ENCODE measurements at regions not wholly inside any gene's neighbourhood (a gene's known extent, or its start where the extent isn't known, plus 50 kb on each side); places are given as distances from the start of the nearest gene placed in this dataset.
"Not testable (repeated sequence)": the region's sequence is repeated elsewhere in the genome, so short reads cannot be mapped to it uniquely, and the experiment has no call there.

GRCh38 chr15:62250978-62251377, 85.9 kb upstream of the C2CD4B start:
- no peak for DNase-seq
- Histone ChIP-seq H3K4me1 (peaks cover 0 to 5% (median 0%) of the 10 kb centered on the region in 4 donors), H3K36me3 (no peaks in the 10 kb centered on the region), H3K4me3 (no peak overlapping the region), H3K27ac (no peak overlapping the region), H3K9me3 (no peaks in the 10 kb centered on the region), H3K27me3 (no peaks in the 10 kb centered on the region)
- 86 to 91% (median 88%) methylated on average over 6 of the region's 6 CpGs for WGBS, 5 donors
- intact Hi-C loops (cut with DNase I; ENCODE audit: low total_unique reads), result no loop called here
- TF ChIP-seq, protein P1, sequence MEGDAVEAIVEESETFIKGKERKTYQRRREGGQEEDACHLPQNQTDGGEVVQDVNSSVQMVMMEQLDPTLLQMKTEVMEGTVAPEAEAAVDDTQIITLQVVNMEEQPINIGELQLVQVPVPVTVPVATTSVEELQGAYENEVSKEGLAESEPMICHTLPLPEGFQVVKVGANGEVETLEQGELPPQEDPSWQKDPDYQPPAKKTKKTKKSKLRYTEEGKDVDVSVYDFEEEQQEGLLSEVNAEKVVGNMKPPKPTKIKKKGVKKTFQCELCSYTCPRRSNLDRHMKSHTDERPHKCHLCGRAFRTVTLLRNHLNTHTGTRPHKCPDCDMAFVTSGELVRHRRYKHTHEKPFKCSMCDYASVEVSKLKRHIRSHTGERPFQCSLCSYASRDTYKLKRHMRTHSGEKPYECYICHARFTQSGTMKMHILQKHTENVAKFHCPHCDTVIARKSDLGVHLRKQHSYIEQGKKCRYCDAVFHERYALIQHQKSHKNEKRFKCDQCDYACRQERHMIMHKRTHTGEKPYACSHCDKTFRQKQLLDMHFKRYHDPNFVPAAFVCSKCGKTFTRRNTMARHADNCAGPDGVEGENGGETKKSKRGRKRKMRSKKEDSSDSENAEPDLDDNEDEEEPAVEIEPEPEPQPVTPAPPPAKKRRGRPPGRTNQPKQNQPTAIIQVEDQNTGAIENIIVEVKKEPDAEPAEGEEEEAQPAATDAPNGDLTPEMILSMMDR (IDR thresholded peaks at IDR 0.05), result no peak
- TF ChIP-seq POLR2A (IDR thresholded peaks at IDR 0.05), result no peak
- TF ChIP-seq POLR2AphosphoS5 (IDR thresholded peaks at IDR 0.05), result no peak
- TF ChIP-seq EP300 (IDR thresholded peaks at IDR 0.05), result no peak

DNA sequence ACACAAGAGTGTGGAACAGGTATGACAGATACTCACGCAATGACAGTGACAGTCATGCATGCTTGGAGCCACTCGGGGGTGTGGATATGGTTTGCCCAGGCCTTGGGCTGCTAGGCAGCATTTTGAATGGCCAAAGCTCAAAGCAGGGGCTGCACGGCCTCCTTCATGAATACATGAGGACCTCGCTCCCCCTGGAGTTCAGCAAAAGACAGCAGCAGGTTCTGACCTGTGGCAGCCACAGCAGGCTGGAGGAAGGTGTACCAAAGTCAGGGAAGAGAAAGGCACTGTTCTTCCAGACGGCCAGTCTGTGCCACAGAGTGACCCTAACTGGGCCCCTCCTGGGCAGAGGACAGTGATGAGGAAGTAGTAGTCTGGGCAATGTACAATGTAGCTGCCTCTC, 88.2 kb upstream of the C2CD4B start:
- no peaks in the 10 kb centered on the region for H3K36me3 ChIP-seq
- peaks cover 0 to 5% (median 0%) of the 10 kb centered on the region in 4 donors for H3K4me1 ChIP-seq
- DNase-seq, result peak in 1 of 2 donors; percentile 40
- 52 to 83% (median 59%) methylated on average over 5 of the region's 5 CpGs for WGBS, 5 donors
- H3K27ac ChIP-seq, result no peak overlapping the region
- no peaks in the 10 kb centered on the region for H3K9me3 ChIP-seq
- intact Hi-C loops (cut with DNase I; ENCODE audit: low total_unique reads), result no loop called here
- TF ChIP-seq POLR2AphosphoS5 (IDR thresholded peaks at IDR 0.05) (no peak), POLR2A (IDR thresholded peaks at IDR 0.05) (no peak)
- H3K4me3 ChIP-seq, result no peak overlapping the region
- no peaks in the 10 kb centered on the region for H3K27me3 ChIP-seq

DNA sequence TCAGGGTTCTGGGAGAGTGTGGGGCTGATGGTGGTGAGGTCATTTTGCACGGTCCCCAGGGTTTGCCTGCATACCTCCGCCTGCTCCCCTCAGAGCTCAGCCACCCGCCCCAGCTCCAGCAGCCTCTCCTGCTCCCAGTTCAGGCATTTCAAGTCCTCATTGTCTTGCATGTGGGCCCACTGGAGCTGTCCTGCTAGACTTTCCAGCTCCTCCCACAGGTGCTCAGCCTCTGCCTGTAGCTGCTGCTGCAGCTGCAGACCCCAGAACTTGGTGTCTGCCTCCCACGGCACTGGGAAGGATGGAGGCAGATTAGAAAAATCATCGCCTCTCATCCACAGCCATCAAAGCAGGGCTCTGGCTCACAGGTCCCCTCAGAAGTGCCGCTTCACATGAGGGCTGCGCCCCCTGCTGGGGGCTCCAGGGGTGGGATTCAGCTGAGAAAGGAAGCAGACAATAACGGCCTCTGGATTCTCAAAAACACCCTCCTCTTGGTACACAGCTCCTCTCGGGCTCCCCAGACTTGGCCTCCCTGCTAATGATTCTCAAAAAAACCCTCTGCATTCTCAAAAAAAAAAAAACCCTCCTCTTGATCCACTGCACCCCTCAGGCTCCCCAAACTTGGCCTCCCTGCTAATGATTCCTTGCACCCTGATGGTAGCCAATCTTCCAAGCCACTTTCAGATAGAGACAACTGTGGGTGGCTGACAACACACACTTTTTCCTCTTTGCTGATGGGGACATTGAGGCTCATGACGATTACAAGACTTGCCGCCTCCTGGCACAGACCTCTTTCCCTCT, 89.3 kb upstream of the C2CD4B start:
- WGBS, 5 donors, result 33 to 38% (median 38%) methylated on average over 11 of the region's 11 CpGs
- H3K4me3 ChIP-seq, result no peak overlapping the region
- no peak overlapping the region for H3K27ac ChIP-seq
- peak; percentile 86 to 88 for DNase-seq
- no peak for TF ChIP-seq EP300 (IDR thresholded peaks at IDR 0.05)
- TF ChIP-seq, protein P1 (IDR thresholded peaks at IDR 0.05), result peak in 5 of 7 experiments; percentile 24 to 74 (median 57)
- intact Hi-C loops (cut with DNase I; ENCODE audit: low total_unique reads), result no loop called here
- no peaks in the 10 kb centered on the region for H3K36me3 ChIP-seq
- peaks cover 0 to 5% (median 0%) of the 10 kb centered on the region in 4 donors for H3K4me1 ChIP-seq
- no peaks in the 10 kb centered on the region for H3K9me3 ChIP-seq
- H3K27me3 ChIP-seq, result no peaks in the 10 kb centered on the region

DNA sequence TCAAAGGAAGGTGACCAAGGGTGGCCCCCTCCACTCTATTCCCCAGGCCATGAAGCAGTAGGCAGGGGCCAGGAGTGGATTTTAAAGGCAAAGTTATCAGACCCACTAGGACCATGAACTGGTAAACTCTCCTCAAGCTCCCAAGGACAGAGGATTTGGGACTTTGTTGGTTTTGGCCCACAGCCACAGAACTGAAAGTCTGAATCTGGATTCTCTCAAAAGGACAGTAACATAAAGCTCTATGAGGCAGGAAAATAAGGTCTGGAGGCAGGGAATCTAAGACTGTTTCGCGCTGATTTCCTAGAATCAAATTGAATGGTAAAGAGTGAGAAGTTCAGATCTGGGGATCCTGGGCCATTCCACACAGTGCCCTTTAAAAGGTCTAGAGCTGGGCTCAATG, 91.3 kb upstream of the C2CD4B start:
- WGBS, 5 donors, result 73 to 95% (median 85%) methylated on average over 2 of the region's 2 CpGs
- H3K27me3 ChIP-seq; H3K4me1 ChIP-seq; H3K36me3 ChIP-seq; H3K4me3 ChIP-seq; intact Hi-C loops (cut with DNase I; ENCODE audit: low total_unique reads); H3K27ac ChIP-seq: not testable (repeated sequence)
- DNase-seq, result peak in 1 of 2 donors; percentile 16
- peaks cover 4 to 10% (median 8%) of the 10 kb centered on the region in 4 donors for H3K9me3 ChIP-seq

GRCh38 chr15:62257996-62258521, 93.0 kb upstream of the C2CD4B start:
- no peak for TF ChIP-seq POLR2A (IDR thresholded peaks at IDR 0.05)
- no peak for TF ChIP-seq EP300 (IDR thresholded peaks at IDR 0.05)
- TF ChIP-seq, protein P1 (IDR thresholded peaks at IDR 0.05), result no peak
- no peak for TF ChIP-seq POLR2AphosphoS5 (IDR thresholded peaks at IDR 0.05)
- intact Hi-C loops (cut with DNase I; ENCODE audit: low total_unique reads), result no loop called here
- DNase-seq, result no peak
- WGBS, 5 donors, result 91 to 94% (median 94%) methylated on average over 5 of the region's 5 CpGs
- Histone ChIP-seq H3K4me1 (peaks cover 0 to 5% (median 0%) of the 10 kb centered on the region in 4 donors), H3K4me3 (no peak overlapping the region), H3K9me3 (peaks cover 19 to 27% (median 25%) of the 10 kb centered on the region in 4 donors), H3K27me3 (no peaks in the 10 kb centered on the region), H3K27ac (no peak overlapping the region), H3K36me3 (no peaks in the 10 kb centered on the region)
